IMR-90 (cell line): ENCODE measurements at regions not wholly inside any gene's neighbourhood (a gene's known extent, or its start where the extent isn't known, plus 50 kb on each side); places are given as distances from the start of the nearest gene placed in this dataset.

Source experiments
- CEBPB ChIP-seq: IDR thresholded peaks from 2 replicates; pipeline ENCODE4 v1.6.1; 2012; ENCODE audit warnings: low read depth, low read length, improper control_type of control experiment
- POLR2A ChIP-seq: IDR thresholded peaks from 2 replicates; pipeline ENCODE4 v1.6.1; 2012; ENCODE audit warnings: mild to moderate bottlenecking, low read depth, low read length
- RFX5 ChIP-seq: IDR thresholded peaks from 2 replicates; pipeline ENCODE4 v1.8.0; 2012; ENCODE audit warnings: low read depth, mild to moderate bottlenecking, low read length, moderate library complexity
- TF ChIP-seq, protein P1 (sequence below): conservative IDR thresholded peaks from 2 replicates; pipeline ENCODE4 v1.5.1; 2012; ENCODE audit warnings: mild to moderate bottlenecking, low read depth, low read length, improper control_type of control experiment

DNA sequence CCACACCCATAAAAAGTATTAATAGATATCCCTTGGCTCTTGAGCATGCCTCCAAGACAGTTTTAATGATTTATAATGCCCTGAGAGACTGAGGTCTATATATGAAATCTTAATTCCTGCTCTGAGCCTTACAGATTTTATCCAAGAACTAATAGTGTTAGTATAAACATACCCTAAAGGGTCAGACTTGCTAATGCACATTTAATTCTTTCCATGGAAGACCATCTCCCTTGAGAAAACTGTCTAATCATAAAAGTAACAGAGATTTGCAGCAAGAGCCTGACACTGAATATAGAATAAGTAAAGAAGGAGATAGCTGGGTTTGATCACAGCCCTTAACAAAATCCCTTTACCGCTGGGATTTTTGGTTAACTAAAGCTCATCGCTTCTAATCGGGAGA lies 650.8 kb upstream of the KLF12 start:
- no peak for TF ChIP-seq POLR2A
- no peak for TF ChIP-seq RFX5
- no peak for TF ChIP-seq CEBPB
- TF ChIP-seq, protein P1, sequence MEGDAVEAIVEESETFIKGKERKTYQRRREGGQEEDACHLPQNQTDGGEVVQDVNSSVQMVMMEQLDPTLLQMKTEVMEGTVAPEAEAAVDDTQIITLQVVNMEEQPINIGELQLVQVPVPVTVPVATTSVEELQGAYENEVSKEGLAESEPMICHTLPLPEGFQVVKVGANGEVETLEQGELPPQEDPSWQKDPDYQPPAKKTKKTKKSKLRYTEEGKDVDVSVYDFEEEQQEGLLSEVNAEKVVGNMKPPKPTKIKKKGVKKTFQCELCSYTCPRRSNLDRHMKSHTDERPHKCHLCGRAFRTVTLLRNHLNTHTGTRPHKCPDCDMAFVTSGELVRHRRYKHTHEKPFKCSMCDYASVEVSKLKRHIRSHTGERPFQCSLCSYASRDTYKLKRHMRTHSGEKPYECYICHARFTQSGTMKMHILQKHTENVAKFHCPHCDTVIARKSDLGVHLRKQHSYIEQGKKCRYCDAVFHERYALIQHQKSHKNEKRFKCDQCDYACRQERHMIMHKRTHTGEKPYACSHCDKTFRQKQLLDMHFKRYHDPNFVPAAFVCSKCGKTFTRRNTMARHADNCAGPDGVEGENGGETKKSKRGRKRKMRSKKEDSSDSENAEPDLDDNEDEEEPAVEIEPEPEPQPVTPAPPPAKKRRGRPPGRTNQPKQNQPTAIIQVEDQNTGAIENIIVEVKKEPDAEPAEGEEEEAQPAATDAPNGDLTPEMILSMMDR: no peak
